ENCODE measurements at regions not wholly inside any gene's neighbourhood (a gene's known extent, or its start where the extent isn't known, plus 50 kb on each side); places are given as distances from the start of the nearest gene placed in this dataset.

DNA sequence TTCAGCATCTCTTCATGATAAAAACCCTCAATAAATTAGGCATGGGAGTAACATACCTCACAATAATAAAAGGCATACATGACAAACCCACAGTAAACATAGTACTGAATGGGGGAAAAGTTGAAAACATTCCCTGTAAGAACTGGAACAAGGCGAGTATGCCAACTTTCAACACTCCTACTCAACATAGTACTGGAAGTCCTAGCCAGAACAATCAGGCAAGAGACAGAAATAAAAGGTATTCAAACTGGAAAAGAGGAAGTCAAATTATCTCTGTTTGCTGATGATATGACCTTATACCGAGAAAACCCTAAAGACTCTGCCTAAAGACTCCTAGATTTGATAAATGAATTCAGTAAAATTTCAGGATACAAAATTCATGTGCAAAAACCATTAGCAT is 167.6 kb downstream of the TMEM38B start:
- DNase-seq (ENCODE audit: low spot score): no peak

- DNase-seq (ENCODE audit: low spot score): no peak
Observed at GRCh38 chr9:105864248-105864898, 170.0 kb downstream of the TMEM38B start.

DNA sequence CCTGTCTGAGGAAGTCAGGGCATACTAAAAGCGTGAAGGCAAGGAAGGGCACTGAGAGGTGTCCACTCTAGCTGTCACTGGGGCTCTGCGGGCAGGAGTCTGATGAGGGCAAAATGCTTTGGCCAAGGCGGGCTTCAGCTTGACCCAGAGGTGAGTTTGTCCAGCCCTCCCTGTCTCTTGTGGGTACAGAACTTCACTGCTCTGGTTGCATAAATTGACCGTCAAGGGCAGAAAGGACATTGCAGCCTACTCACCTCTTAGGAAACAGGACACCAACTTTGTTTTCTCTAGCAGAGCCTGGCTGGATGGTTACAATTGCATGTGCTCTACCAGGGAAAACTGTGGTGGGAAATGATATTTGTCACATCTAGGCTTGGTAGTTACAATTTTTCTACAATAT is 170.9 kb downstream of the TMEM38B start:
- no peak for DNase-seq (ENCODE audit: low spot score)

DNA sequence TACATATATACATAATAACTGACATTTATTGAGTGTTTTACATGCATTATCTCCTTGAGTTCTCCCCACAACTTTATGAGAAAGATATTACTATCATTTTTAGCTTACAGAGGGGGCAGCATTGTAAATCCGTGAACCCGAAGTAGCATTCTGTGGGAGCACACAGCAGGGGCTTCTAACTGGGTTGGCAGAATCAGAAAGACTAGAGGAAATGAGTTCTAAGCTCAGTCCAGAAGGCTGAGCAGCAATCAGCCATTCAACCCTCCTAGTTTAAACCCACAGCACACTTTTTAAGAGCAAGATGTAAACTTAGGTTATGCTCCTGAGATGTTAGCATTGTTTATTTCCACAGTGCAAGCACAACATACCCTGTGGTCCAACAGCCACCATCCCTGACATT is 177.2 kb downstream of the TMEM38B start:
- DNase-seq (ENCODE audit: low spot score): no peak

- DNase-seq (ENCODE audit: low spot score): no peak
Observed at GRCh38 chr9:105873801-105874200, 179.5 kb downstream of the TMEM38B start.

GRCh38 chr9:105877721-105878120 is 183.4 kb downstream of the TMEM38B start:
- DNase-seq (ENCODE audit: low spot score): no peak

- DNase-seq (ENCODE audit: low spot score): no peak
Observed at GRCh38 chr9:105879181-105879580, 184.8 kb downstream of the TMEM38B start.

DNA sequence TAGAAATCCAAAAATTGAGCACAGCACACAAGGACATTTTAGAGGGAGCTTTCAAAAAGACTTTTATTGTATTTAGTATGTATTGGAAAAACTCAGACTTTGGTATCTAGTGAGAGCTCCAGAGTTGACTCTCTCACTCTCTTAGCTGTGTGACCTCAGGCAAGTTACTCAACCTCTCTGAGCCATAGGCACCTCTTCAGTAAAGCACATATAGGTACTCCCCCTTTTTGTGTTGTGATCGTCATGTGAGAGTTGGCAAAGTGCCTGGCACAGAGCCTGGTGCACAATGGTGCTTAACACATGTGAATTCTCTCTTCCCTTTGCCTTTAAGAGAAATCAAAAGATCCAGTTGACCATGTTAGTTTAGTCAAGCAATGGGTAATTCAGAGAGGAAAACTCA is 186.2 kb downstream of the TMEM38B start:
- no peak for DNase-seq (ENCODE audit: low spot score)

- DNase-seq (ENCODE audit: low spot score): no peak
Observed at GRCh38 chr9:105881021-105881420, 186.7 kb downstream of the TMEM38B start.

GRCh38 chr9:105881654-105882349 is 187.5 kb downstream of the TMEM38B start:
- peak; percentile 61 for DNase-seq (ENCODE audit: low spot score)

DNA sequence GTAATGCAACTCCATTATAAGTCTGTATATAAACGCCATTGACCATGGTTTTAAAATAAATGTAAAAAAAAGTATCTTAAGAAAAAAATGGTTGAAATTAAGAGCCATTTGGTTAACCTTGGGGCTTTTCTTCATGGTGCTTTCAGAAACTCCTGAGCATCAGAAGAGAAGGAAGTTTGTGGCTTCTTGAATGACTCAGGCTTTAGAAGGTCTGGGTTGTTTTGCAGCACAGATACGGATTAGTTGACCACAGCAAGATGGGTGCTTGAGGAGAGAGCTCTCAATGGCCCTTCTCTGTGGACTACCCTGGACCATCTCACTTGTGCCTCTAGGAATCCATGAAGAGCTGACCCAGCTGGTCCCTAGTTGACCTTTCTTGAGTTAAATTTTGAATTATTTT is 189.5 kb downstream of the TMEM38B start:
- no peak for DNase-seq (ENCODE audit: low spot score)

- DNase-seq (ENCODE audit: low spot score): no peak
Observed at GRCh38 chr9:105884416-105884815, 190.1 kb downstream of the TMEM38B start.

DNA sequence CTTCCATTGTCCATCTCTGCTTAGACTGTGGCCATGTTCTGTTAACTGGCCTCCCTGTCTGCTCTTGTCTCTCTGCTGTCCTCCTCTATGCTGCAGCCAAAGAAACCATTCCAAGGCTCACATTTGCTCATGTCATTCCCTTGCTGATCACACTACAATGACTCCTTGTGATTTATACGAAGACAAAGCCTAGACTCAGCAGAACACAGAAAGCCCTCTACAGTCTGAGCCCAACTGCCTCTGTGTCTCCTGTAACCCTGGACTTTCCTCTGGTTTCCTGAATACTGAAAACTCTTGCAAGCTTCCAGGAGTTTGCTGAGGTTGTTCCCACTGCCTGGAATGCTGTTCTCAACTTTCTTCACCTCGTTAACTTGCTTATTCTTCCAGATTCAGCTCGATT is 191.8 kb downstream of the TMEM38B start:
- no peak for DNase-seq (ENCODE audit: low spot score)

- no peak for DNase-seq (ENCODE audit: low spot score)
Observed at GRCh38 chr9:105887679-105888078, 193.3 kb downstream of the TMEM38B start.

GRCh38 chr9:105890046-105890822 is 195.9 kb downstream of the TMEM38B start:
- no peak for DNase-seq (ENCODE audit: low spot score)

DNA sequence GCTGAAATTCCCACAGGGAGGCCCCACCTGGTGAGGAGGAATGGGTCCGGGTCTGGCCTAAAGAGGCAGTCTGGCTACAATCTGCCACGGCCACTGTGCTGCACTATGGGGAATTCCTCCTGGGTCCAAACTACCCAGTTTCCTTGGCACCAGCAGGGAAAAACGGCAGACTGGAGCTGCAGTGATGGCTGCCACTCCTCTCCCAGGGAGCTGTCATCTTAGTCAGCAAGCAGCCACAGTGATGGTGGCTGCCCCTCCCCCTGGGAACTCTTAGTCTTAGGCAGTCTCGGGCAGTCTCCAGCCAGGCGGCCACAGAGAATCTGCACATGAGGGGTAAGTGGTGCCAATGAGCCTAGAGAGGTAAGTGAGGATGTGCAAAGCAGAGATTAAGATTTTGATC is 205.8 kb downstream of the TMEM38B start:
- DNase-seq (ENCODE audit: low spot score): no peak

- peak; percentile 27 for DNase-seq (ENCODE audit: low spot score)
Observed at GRCh38 chr9:105901514-105902109, 207.3 kb downstream of the TMEM38B start.

GRCh38 chr9:105908069-105908468 is 213.7 kb downstream of the TMEM38B start:
- no peak for DNase-seq (ENCODE audit: low spot score)

DNA sequence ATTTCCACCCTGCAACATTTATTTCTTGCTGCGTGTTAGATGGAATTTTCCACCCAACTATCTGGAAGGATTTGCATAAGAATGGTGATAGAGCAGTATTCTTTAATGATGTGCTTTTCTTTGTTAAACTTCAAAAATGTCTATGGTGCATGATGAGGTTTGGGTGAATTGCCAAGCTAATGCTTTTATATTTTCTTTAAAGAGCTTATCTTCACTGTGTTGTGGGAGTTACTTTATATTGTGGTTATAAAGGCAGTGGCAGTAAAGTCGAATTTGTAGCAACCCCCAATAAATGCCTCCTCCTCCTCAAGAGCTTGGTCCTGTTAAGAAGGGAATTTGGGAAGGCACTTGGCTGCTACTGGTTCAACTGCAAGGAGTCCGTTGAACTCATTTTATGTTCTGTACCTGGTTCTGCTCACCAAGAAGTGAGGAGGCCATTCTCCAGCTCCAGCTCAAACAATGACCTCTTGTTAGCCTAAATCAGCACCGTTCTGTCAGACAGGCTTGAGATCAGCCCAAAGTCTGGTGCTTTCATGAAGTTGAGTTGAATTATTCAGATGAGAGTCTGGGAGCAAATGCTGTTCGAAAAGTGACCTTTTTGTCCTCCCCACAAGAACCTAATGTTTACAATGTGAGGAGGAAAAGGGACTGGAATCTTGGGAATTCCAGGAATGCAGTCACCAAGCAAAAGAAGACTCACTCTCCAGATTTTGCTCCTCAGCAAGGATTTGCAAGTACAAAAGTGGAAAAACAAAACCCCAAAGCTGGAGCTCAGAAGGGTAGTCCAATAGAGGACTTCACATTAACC is 217.0 kb downstream of the TMEM38B start:
- DNase-seq (ENCODE audit: low spot score): peak; percentile 6

- no peak for DNase-seq (ENCODE audit: low spot score)
Observed at GRCh38 chr9:105912157-105912862, 218.0 kb downstream of the TMEM38B start.

DNA sequence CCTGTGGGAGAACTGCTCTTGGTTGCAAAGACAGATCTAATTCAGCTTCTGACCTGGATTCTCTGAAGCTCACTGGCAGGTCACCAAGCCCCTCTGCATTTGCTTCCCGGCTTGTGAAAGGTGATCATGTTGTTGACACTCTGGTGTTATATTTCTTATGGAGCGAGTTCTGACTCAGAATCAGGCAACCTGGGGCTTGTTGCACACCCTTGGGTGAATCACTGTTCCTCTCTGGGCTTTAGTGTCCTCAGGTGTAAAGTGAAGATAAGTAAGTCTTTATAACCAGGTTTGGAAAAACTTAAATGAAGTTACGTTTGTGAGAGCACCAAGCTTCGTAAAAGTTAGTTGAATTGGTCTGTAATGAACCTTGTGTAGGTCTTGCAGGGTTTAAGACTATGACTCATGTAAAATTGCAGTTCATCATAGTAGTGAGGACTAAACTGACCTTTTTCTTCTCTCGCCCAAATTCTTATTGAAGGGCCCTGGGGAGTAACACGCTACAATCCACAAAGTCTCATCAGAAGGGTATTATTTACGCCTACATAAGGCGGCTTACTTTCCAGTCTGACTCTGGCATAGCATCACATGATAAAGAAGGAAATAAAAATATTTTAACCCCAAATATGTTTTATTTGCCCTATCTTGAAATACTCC is 218.6 kb downstream of the TMEM38B start:
- DNase-seq (ENCODE audit: low spot score): no peak

Measured in GM03348 (cell line).